GM12873 (cell line): ENCODE measurements at regions not wholly inside any gene's neighbourhood (a gene's known extent, or its start where the extent isn't known, plus 50 kb on each side); places are given as distances from the start of the nearest gene placed in this dataset.

Experiments
- TF ChIP-seq, protein P1 (sequence below): IDR thresholded peaks from 2 replicates; pipeline ENCODE4 v1.5.1; 2012; ENCODE audit warnings: low read depth, mild to moderate bottlenecking, moderate library complexity, low read length, control low read depth; ENCODE audit not compliant: insufficient read depth; ENCODE audit errors: missing control alignments

DNA sequence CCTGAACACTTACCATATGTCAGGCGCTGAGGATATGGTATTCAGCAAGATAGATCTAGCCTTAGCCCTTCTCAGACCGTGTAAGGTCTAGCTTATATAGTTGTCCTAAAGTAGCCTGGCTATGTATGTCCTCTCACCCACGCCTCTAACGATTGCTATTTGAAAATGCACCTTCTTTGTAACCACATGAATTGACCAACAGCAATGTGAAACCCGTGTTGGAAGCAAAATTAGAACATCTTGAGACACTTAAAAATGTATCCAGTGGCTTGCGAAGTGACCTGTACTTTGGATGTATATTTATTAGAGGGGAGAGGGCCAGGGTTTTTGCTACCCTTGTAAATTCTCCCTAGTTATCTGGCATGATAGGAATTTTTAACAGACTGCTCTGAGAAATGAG lies 860.0 kb upstream of the ZEB2 start:
- TF ChIP-seq, protein P1, sequence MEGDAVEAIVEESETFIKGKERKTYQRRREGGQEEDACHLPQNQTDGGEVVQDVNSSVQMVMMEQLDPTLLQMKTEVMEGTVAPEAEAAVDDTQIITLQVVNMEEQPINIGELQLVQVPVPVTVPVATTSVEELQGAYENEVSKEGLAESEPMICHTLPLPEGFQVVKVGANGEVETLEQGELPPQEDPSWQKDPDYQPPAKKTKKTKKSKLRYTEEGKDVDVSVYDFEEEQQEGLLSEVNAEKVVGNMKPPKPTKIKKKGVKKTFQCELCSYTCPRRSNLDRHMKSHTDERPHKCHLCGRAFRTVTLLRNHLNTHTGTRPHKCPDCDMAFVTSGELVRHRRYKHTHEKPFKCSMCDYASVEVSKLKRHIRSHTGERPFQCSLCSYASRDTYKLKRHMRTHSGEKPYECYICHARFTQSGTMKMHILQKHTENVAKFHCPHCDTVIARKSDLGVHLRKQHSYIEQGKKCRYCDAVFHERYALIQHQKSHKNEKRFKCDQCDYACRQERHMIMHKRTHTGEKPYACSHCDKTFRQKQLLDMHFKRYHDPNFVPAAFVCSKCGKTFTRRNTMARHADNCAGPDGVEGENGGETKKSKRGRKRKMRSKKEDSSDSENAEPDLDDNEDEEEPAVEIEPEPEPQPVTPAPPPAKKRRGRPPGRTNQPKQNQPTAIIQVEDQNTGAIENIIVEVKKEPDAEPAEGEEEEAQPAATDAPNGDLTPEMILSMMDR: no peak

DNA sequence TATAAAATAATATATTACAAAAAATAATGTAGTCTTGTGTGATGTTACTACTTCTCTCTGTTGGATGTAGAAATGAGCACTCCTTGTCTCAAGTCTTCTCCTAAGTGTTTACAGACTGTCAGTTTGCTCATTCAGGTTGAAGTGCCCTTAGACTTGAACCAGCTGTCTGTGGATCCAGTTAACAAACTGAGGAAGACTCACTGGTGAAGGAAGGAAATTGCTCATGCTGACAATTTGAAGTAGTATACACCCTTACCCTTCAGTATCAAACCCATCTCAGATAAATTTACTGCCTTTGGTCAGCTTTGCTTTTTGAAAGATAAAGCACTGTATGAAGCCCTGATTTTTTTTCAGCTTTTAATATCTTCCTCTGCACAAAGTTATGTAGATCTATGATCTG lies 854.2 kb upstream of the ZEB2 start:
- TF ChIP-seq, protein P1: no peak

DNA sequence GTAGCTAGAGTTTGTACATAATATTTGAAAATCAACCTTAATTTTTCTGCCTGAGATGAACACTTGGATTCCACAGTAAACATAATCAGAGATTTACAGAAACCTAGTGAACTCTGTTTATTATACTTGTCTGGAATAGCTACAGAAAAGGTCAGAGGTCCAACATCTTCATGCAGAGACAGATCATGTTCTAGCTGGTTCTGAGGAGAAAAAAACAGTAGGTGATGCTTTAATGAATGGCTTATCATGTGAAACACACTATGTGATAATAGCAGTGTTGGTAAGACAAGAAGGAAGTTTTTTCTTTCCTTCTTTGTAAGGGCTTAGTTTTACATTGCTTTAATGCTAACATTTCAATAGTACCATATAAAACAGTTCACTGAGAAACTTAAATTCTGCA lies 846.4 kb upstream of the ZEB2 start:
- TF ChIP-seq, protein P1: no peak

DNA sequence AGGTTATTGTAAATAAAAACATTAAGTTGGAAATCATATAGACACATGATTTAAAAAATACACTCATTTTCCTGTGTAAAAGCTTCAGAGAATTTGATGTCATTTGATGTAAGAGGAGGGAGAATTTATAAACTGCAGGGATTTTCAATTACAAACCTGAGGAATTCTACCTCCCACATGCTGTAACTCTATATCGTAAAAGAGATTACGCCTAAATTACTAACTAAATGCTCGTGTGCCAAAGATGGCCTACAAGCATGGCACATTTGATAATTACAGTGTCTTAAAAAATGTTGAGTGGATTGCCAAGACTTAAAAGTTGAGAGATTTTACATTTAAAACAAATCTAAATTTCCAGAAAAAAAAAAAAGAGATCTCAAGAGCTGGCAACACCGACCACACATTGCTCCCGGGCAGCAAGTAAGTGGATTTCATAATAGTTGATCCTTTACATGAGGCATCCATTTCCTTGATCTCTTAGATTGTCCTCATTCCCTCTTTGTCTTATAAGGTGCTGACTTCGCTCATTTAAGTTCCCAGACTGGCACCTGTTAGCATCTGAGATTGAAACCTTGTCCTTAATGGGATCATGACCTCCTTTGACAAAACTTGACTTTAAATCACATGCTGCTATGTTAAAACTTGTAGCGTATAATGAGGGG lies 840.3 kb upstream of the ZEB2 start:
- TF ChIP-seq, protein P1: no peak

DNA sequence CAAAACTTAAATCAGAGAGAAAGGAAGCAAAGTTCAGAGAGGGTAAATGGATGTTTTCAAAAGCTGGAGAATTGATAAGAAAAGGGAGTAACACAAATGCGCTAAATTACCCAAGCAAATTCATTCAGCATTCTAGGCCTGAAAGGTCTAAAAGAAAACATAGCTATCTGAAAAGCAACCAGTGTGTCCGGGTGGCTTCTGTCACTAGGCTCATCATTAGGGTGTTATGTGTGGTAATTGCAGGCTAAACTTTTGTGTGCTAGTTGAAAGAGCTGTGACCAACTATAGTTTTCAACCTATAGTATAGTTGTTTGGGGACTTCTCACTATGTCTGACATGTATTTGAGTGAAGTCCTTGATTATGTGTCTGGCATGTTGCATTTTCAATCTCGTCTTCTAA lies 839.6 kb upstream of the ZEB2 start:
- TF ChIP-seq, protein P1: no peak

DNA sequence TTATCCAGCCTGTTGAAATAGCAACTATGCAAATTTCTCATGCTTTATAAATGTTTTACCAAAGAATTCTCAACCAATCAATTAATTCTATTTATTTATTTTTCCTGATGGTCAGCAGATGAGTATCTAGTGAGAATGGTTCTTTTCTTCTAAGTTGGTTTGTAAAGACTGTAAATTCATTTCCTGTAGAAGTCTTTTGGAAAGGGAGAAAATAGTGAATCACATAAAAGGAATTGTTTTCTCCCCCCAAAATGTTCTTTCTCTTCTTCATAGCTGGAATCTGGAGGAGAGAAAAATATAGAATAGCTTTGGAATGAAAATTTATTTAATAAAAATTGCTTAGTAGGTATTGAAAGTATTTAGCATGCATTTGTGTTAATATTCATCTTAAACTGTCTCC lies 836.1 kb upstream of the ZEB2 start:
- TF ChIP-seq, protein P1: no peak

DNA sequence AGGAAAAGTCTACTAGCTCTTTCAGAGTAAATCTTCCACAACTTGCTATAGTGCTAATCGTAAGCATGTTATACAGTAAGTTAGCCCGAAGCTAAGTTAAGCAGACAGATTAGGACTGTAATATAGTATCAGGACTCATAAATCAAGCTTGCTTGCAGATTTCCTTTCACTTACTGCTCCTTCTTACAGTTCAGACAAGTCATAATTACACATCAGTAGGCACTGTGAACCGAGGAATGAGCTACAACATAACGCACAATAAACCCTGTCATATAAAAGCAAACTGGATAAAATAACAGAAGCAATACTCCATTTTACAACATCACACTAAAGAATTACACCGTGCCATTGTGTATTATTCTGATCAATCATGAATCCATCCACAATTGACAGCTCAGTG lies 832.6 kb upstream of the ZEB2 start:
- TF ChIP-seq, protein P1: no peak
